OCI-LY7 (cell line): ENCODE measurements at regions not wholly inside any gene's neighbourhood (a gene's known extent, or its start where the extent isn't known, plus 50 kb on each side); places are given as distances from the start of the nearest gene placed in this dataset.
"Not testable (repeated sequence)": the region's sequence is repeated elsewhere in the genome, so short reads cannot be mapped to it uniquely, and the experiment has no call there.

ENCODE experiments used
- BruUV-seq: library from RNA; stranded (reverse); fragments of 400-500 nt; replicated peaks from 2 replicates; lab custom pipeline; 2021; lab: Mats Ljungman, UMichigan
- CTCF ChIA-PET: fragments of 300-600 bp; sonication (Branson Sonifier 250); formaldehyde crosslinking; loops from one replicate; lab custom pipeline; 2022; ENCODE audit warnings: antibody characterized with exemption; ENCODE audit not compliant: unreplicated experiment; lab: Charles Lee
- POLR2A ChIA-PET: fragments of 300-600 bp; sonication (Branson Sonifier 250); formaldehyde crosslinking; loops from one replicate; lab custom pipeline; 2022; ENCODE audit warnings: antibody characterized with exemption; lab: Charles Lee
- DNase-seq: peaks from one replicate; pipeline ENCODE4 v3.0.0-alpha.2; 2015; ENCODE audit warnings: low spot score
- H2AFZ ChIP-seq: fragments of 200-600 bp; sonication (generic), shearing (Covaris generic); 2 replicates; pipeline ENCODE4 v1.6.1; 2014; ENCODE audit warnings: mild to moderate bottlenecking, antibody characterized with exemption, low read length, moderate library complexity
- H3K27ac ChIP-seq: fragments of 200-600 bp; sonication (generic); 2 replicates; pipeline ENCODE4 v1.5.1; 2014; ENCODE audit warnings: mixed run types, low read depth, mild to moderate bottlenecking, moderate library complexity, low read length, inconsistent platforms; ENCODE audit not compliant: poor library complexity, severe bottlenecking
- H3K36me3 ChIP-seq: fragments of 200-600 bp; sonication (generic); 2 replicates; pipeline ENCODE4 v1.6.1; 2014; ENCODE audit warnings: mild to moderate bottlenecking, antibody characterized with exemption, low read length, moderate library complexity, mixed read lengths; ENCODE audit not compliant: insufficient read depth
- H3K4me1 ChIP-seq: fragments of 200-600 bp; sonication (generic); 2 replicates; pipeline ENCODE4 v1.5.1; 2014; ENCODE audit warnings: mild to moderate bottlenecking, low read length; ENCODE audit not compliant: insufficient read depth, poor library complexity, severe bottlenecking
- H3K4me2 ChIP-seq: fragments of 200-600 bp; sonication (generic); 2 replicates; pipeline ENCODE4 v1.6.1; 2014; ENCODE audit warnings: mild to moderate bottlenecking, low read length
- H3K4me3 ChIP-seq: fragments of 200-600 bp; sonication (generic); 2 replicates; pipeline ENCODE4 v1.5.1; 2014; ENCODE audit warnings: mild to moderate bottlenecking, low read depth, low read length; ENCODE audit not compliant: poor library complexity, severe bottlenecking
- H3K79me2 ChIP-seq: fragments of 200-600 bp; sonication (generic); 2 replicates; pipeline ENCODE4 v1.6.1; 2016; ENCODE audit warnings: low read depth, mild to moderate bottlenecking, low read length, moderate library complexity, mixed read lengths; ENCODE audit not compliant: insufficient read depth
- H3K9me2 ChIP-seq: fragments of 200-600 bp; sonication (generic); 2 replicates; pipeline ENCODE4 v1.6.1; 2016; ENCODE audit warnings: mild to moderate bottlenecking, low read length, mixed read lengths; ENCODE audit not compliant: insufficient read depth
- H3K9me3 ChIP-seq: fragments of 200-600 bp; sonication (generic); 2 replicates; pipeline ENCODE4 v1.6.1; 2014; ENCODE audit warnings: mild to moderate bottlenecking, mixed run types, low read length, mixed read lengths
- H4K20me1 ChIP-seq: fragments of 200-600 bp; sonication (generic); 2 replicates; pipeline ENCODE4 v1.6.1; 2014; ENCODE audit warnings: mild to moderate bottlenecking, antibody characterized with exemption, low read length, moderate library complexity, mixed read lengths; ENCODE audit not compliant: insufficient read depth
- EZH2phosphoT487 ChIP-seq: fragments of 200-600 bp; sonication (generic); IDR thresholded peaks from 2 replicates; pipeline ENCODE4 v1.6.1; 2018; ENCODE audit warnings: low read depth, borderline replicate concordance, mild to moderate bottlenecking, mixed run types, antibody characterized with exemption, low read length, moderate library complexity, mixed read lengths
- intact Hi-C: fragments of 100-400 bp; cut with micrococcal nuclease; formaldehyde crosslinking; loops from one replicate; pipeline ENCODE4 v1.10.0; 2022; ENCODE audit not compliant: unreplicated experiment
- TF ChIP-seq, protein P1 (sequence below): fragments of 200-600 bp; sonication (generic); conservative IDR thresholded peaks from 2 replicates; pipeline ENCODE4 v1.5.1; 2014; ENCODE audit warnings: mild to moderate bottlenecking, antibody characterized with exemption, low read length, moderate library complexity, mixed read lengths

DNA sequence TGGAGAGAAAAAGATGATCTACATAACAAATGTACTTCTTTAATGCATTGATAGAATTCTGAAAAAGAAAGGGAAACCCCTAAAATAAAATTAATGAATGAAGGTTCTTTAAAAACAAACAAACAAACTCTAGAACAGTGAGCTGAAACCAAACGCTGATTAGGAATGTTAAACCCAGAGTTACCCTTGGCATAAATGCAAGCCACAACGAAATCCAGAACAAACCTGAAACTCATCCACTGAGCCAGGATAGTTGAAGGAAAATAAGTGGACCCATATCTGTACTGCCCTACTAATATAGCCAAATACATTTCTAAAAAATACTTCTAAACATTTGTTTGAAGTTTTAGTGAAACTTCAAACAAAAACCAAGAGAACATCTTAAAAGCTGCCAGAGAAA, 505.3 kb downstream of the TTLL7 start:
- H3K9me3 ChIP-seq: no peaks in the 10 kb centered on the region
- H3K36me3 ChIP-seq: no peaks in the 10 kb centered on the region
- intact Hi-C loops: no loop called here
- H3K4me2 ChIP-seq: no peak overlapping the region
- BruUV-seq: no TSS peak
- no peak overlapping the region for H3K27ac ChIP-seq
- no peaks in the 10 kb centered on the region for H3K9me2 ChIP-seq
- ChIA-PET POLR2A (no interaction called here), CTCF (no interaction called here)
- H3K4me1 ChIP-seq: no peaks in the 10 kb centered on the region
- no peak overlapping the region for H3K4me3 ChIP-seq
- no peaks in the 10 kb centered on the region for H4K20me1 ChIP-seq
- TF ChIP-seq, protein P1, sequence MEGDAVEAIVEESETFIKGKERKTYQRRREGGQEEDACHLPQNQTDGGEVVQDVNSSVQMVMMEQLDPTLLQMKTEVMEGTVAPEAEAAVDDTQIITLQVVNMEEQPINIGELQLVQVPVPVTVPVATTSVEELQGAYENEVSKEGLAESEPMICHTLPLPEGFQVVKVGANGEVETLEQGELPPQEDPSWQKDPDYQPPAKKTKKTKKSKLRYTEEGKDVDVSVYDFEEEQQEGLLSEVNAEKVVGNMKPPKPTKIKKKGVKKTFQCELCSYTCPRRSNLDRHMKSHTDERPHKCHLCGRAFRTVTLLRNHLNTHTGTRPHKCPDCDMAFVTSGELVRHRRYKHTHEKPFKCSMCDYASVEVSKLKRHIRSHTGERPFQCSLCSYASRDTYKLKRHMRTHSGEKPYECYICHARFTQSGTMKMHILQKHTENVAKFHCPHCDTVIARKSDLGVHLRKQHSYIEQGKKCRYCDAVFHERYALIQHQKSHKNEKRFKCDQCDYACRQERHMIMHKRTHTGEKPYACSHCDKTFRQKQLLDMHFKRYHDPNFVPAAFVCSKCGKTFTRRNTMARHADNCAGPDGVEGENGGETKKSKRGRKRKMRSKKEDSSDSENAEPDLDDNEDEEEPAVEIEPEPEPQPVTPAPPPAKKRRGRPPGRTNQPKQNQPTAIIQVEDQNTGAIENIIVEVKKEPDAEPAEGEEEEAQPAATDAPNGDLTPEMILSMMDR: no peak
- TF ChIP-seq EZH2phosphoT487: no peak
- H3K79me2 ChIP-seq: no peaks in the 10 kb centered on the region
- H2AFZ ChIP-seq: no peak overlapping the region
- DNase-seq: no peak

DNA sequence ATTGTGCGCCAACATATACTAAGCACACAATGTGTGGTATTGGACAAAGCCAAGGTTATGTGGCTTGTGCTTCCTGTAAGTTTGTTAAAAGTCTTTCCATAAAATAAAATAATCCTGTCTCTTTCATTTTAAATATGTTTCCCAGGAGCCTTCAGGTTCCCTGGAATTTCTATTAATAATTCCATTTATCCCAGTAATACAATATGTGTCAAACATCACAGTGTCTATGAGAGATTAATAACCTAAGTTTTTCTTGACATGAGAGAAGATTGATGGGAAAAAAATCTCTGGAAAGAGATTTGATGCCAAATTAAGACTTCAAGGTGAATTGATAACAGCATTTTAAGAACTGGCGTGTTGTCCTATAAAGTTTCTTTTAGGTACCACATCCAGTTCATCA, 507.0 kb downstream of the TTLL7 start:
- H3K4me3 ChIP-seq: no peak overlapping the region
- no peaks in the 10 kb centered on the region for H3K4me1 ChIP-seq
- H4K20me1 ChIP-seq: no peaks in the 10 kb centered on the region
- ChIA-PET CTCF (no interaction called here), POLR2A (no interaction called here)
- BruUV-seq: no TSS peak
- no peak for DNase-seq
- H2AFZ ChIP-seq: no peak overlapping the region
- H3K9me2 ChIP-seq: no peaks in the 10 kb centered on the region
- H3K9me3 ChIP-seq: no peaks in the 10 kb centered on the region
- H3K27ac ChIP-seq: no peak overlapping the region
- intact Hi-C loops: no loop called here
- no peaks in the 10 kb centered on the region for H3K79me2 ChIP-seq
- no peaks in the 10 kb centered on the region for H3K36me3 ChIP-seq
- H3K4me2 ChIP-seq: no peak overlapping the region
- TF ChIP-seq, protein P1: no peak
- no peak for TF ChIP-seq EZH2phosphoT487

DNA sequence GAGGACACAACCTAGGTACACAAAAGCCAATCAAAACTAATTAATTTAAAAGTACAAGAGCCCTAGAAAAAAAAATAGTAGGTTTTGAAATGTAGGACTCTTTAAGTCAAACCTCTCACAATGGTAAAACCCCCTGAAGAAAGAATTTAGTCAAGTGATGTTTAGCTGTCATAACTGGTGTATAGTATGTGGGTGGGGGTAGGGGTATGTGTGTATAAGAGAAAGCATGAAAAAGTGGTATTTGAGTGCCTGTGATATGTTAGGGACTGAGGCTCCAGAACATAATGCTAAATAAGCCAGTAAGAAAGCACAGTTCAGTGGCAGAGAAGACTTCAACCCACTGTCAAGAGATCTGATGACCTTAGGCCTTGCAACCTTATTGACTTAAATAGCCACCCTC, 507.9 kb downstream of the TTLL7 start:
- Histone ChIP-seq H3K9me2 (no peaks in the 10 kb centered on the region), H3K4me2 (no peak overlapping the region), H4K20me1 (no peaks in the 10 kb centered on the region), H2AFZ (no peak overlapping the region), H3K27ac (no peak overlapping the region), H3K4me3 (no peak overlapping the region), H3K36me3 (no peaks in the 10 kb centered on the region), H3K9me3 (no peaks in the 10 kb centered on the region), H3K79me2 (no peaks in the 10 kb centered on the region), H3K4me1 (no peaks in the 10 kb centered on the region)
- intact Hi-C loops: no loop called here
- ChIA-PET POLR2A (no interaction called here), CTCF (no interaction called here)
- TF ChIP-seq EZH2phosphoT487: no peak
- TF ChIP-seq, protein P1: no peak
- no TSS peak for BruUV-seq
- no peak for DNase-seq

DNA sequence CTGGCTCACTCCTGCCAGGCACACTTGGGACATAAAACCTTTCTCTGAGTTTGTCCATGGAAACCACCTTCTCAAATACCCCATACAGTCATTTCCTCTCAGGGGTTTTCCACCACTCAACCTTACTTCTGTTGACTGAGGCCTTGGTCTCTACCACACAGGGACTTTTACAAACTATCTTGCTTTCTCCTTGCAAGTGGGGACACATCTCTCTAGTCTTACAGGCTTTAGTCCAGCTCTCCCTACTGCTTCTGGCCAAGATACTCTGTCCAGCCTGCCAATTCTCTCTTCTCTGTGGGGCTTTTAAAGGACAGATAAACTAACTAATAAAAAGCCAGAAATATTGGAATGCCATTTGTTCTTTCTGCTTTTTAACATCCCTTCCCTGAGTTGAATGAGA, 510.8 kb downstream of the TTLL7 start:
- CTCF ChIA-PET, H3K79me2 ChIP-seq, H3K36me3 ChIP-seq, H4K20me1 ChIP-seq, POLR2A ChIA-PET, H3K4me3 ChIP-seq, H3K4me1 ChIP-seq, H3K4me2 ChIP-seq, H3K27ac ChIP-seq, H2AFZ ChIP-seq, H3K9me2 ChIP-seq, BruUV-seq, intact Hi-C loops, DNase-seq, H3K9me3 ChIP-seq: not testable (repeated sequence)

GRCh38 chr1:83487460-83487859, 511.5 kb downstream of the TTLL7 start:
- H4K20me1 ChIP-seq, intact Hi-C loops, H3K79me2 ChIP-seq, H3K4me2 ChIP-seq, H3K27ac ChIP-seq, POLR2A ChIA-PET, H2AFZ ChIP-seq, H3K9me2 ChIP-seq, H3K4me1 ChIP-seq, H3K36me3 ChIP-seq, DNase-seq, H3K9me3 ChIP-seq, H3K4me3 ChIP-seq, CTCF ChIA-PET, BruUV-seq: not testable (repeated sequence)
